SU-DHL-6 (cell line): ENCODE measurements at regions not wholly inside any gene's neighbourhood (a gene's known extent, or its start where the extent isn't known, plus 50 kb on each side); places are given as distances from the start of the nearest gene placed in this dataset.

ENCODE experiments used
- H2AFZ ChIP-seq: fragments of 200-600 bp; sonication (generic); 2 replicates; pipeline ENCODE4 v1.6.1; 2014; ENCODE audit warnings: low read depth, mild to moderate bottlenecking, moderate library complexity, mixed read lengths, antibody characterized with exemption, low read length; ENCODE audit not compliant: severe bottlenecking
- H3F3A ChIP-seq: fragments of 200-600 bp; shearing (Covaris generic); 2 replicates; pipeline ENCODE4 v1.6.0; 2016; ENCODE audit warnings: antibody characterized with exemption, mild to moderate bottlenecking; ENCODE audit not compliant: insufficient read depth
- H3K27ac ChIP-seq: fragments of 200-600 bp; sonication (generic); 2 replicates; pipeline ENCODE4 v1.5.1; 2016; ENCODE audit warnings: low read depth, mild to moderate bottlenecking, low read length, moderate library complexity, mixed read lengths
- H3K27me3 ChIP-seq: fragments of 200-600 bp; sonication (generic), shearing (Covaris generic); 2 replicates; pipeline ENCODE4 v1.6.0; 2014; ENCODE audit warnings: mild to moderate bottlenecking, low read length
- H3K36me3 ChIP-seq: fragments of 200-600 bp; sonication (generic); 2 replicates; pipeline ENCODE4 v1.6.1; 2014; ENCODE audit warnings: mild to moderate bottlenecking, low read length, mixed read lengths
- H3K4me2 ChIP-seq: fragments of 300-600, 200-600 bp; shearing (Covaris generic), sonication (generic); 2 replicates; pipeline ENCODE4 v1.6.0; 2014; ENCODE audit warnings: low read length, low read depth, mild to moderate bottlenecking; ENCODE audit not compliant: poor library complexity, severe bottlenecking
- H3K4me3 ChIP-seq: fragments of 200-600 bp; sonication (generic); 2 replicates; pipeline ENCODE4 v1.5.1; 2014; ENCODE audit warnings: antibody characterized with exemption, low read length, mild to moderate bottlenecking, mixed read lengths; ENCODE audit not compliant: insufficient read depth, poor library complexity, severe bottlenecking
- H3K79me2 ChIP-seq: fragments of 200-600 bp; sonication (generic); 2 replicates; pipeline ENCODE4 v1.6.1; 2014; ENCODE audit warnings: mild to moderate bottlenecking, low read length, moderate library complexity; ENCODE audit not compliant: insufficient read depth
- H3K9ac ChIP-seq: fragments of 200-600 bp; sonication (generic); 2 replicates; pipeline ENCODE4 v1.7.0; 2014; ENCODE audit warnings: mild to moderate bottlenecking, low read length
- H3K9me2 ChIP-seq: fragments of 200-600 bp; sonication (generic); replicated peaks from 2 replicates; pipeline ENCODE4 v1.6.1; 2014; ENCODE audit warnings: low read length; ENCODE audit not compliant: insufficient read depth
- H3K9me3 ChIP-seq: fragments of 200-600 bp; sonication (generic); 2 replicates; pipeline ENCODE4 v1.6.1; 2014; ENCODE audit warnings: low read length, mixed read lengths; ENCODE audit not compliant: insufficient read depth
- H4K20me1 ChIP-seq: fragments of 200-600 bp; sonication (generic); 2 replicates; pipeline ENCODE4 v1.6.1; 2014; ENCODE audit warnings: low read depth, mild to moderate bottlenecking, antibody characterized with exemption, low read length, moderate library complexity, mixed read lengths
- CTCF ChIP-seq: fragments of 200-600 bp; sonication (generic); IDR thresholded peaks from one replicate; pipeline ENCODE4 v1.5.1; 2017; ENCODE audit warnings: antibody characterized with exemption, mild to moderate bottlenecking, low read length, moderate library complexity; ENCODE audit not compliant: insufficient read depth, poor library complexity, severe bottlenecking
- EZH2phosphoT487 ChIP-seq: fragments of 200-600 bp; sonication (generic), shearing (Covaris generic); conservative IDR thresholded peaks from 2 replicates; pipeline ENCODE4 v1.6.1; 2018; ENCODE audit warnings: mild to moderate bottlenecking, antibody characterized with exemption, low read length, moderate library complexity, mixed read lengths

GRCh38 chr13:87208636-87209035, 462.5 kb upstream of the SLITRK5 start:
- Histone ChIP-seq H3F3A (no peaks in the 10 kb centered on the region), H3K9me3 (no peaks in the 10 kb centered on the region), H3K27me3 (no peaks in the 10 kb centered on the region), H3K36me3 (no peaks in the 10 kb centered on the region), H3K4me3 (no peak overlapping the region), H2AFZ (no peak overlapping the region), H3K27ac (no peak overlapping the region), H4K20me1 (no peaks in the 10 kb centered on the region), H3K79me2 (no peaks in the 10 kb centered on the region), H3K9me2 (no peaks in the 10 kb centered on the region), H3K4me2 (no peak overlapping the region), H3K9ac (no peak overlapping the region)
- no peak for TF ChIP-seq CTCF
- no peak for TF ChIP-seq EZH2phosphoT487

DNA sequence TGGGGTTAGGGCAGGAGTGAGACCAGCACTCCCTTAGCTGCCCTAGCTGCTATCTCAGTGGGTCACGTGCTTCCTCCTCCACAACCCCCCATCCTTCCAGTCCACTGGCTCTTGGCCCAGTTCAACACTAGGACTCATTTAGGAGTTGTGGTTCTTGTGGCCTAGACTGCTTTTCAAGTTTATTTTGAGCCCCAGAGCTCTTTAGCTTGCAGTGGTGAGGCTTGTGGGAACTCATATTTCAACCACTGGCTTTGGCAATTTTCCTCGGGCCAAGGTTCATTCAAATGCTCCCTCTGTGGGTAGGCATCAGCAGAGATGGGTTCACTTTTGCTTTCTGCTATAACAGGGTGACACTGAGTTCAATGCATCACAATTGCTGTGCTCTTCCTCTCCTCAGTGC, 436.2 kb upstream of the SLITRK5 start:
- Histone ChIP-seq H3K27me3 (no peaks in the 10 kb centered on the region), H3K9ac (no peak overlapping the region), H3K4me2 (no peak overlapping the region), H3F3A (no peaks in the 10 kb centered on the region), H3K4me3 (no peak overlapping the region), H4K20me1 (no peaks in the 10 kb centered on the region), H3K9me2 (no peaks in the 10 kb centered on the region), H3K9me3 (no peaks in the 10 kb centered on the region), H3K79me2 (no peaks in the 10 kb centered on the region), H3K27ac (no peak overlapping the region), H3K36me3 (no peaks in the 10 kb centered on the region), H2AFZ (no peak overlapping the region)
- no peak for TF ChIP-seq CTCF
- TF ChIP-seq EZH2phosphoT487: no peak

- Histone ChIP-seq H3K4me3 (no peak overlapping the region), H3F3A (no peaks in the 10 kb centered on the region), H3K27me3 (no peaks in the 10 kb centered on the region), H3K79me2 (no peaks in the 10 kb centered on the region), H3K9me3 (no peaks in the 10 kb centered on the region), H4K20me1 (no peaks in the 10 kb centered on the region), H3K9me2 (no peaks in the 10 kb centered on the region), H2AFZ (no peak overlapping the region), H3K27ac (no peak overlapping the region), H3K36me3 (no peaks in the 10 kb centered on the region), H3K4me2 (no peak overlapping the region), H3K9ac (no peak overlapping the region)
- TF ChIP-seq CTCF: no peak
- TF ChIP-seq EZH2phosphoT487: no peak
Measured at GRCh38 chr13:87235621-87236020, 435.6 kb upstream of the SLITRK5 start.
